SK-N-SH treated with all-trans-retinoic acid at 6 μM for 48 hours (cell line): ENCODE measurements at regions not wholly inside any gene's neighbourhood (a gene's known extent, or its start where the extent isn't known, plus 50 kb on each side); places are given as distances from the start of the nearest gene placed in this dataset.
"Not testable (repeated sequence)": the region's sequence is repeated elsewhere in the genome, so short reads cannot be mapped to it uniquely, and the experiment has no call there.

Source experiments
- ATAC-seq: fragments of 200-7000 bp; cut with Tn5 transposase; 3 replicates; pipeline ENCODE4 v1.9.1; 2020; ENCODE audit warnings: mild to moderate bottlenecking, moderate library complexity
- ARNTL ChIP-seq: fragments of 450-650 bp; formaldehyde crosslinking; IDR thresholded peaks from 2 replicates; pipeline ENCODE4 v1.5.0; 2020; ENCODE audit warnings: low read depth, mild to moderate bottlenecking, moderate library complexity, borderline replicate concordance
- BACH2 ChIP-seq: fragments of 250-450 bp; sonication (Bioruptor Pico); IDR thresholded peaks from 2 replicates; pipeline ENCODE4 v1.9.0; 2021; ENCODE audit warnings: mild to moderate bottlenecking, borderline replicate concordance
- CREB5 ChIP-seq: fragments of 250-450 bp; sonication (Bioruptor Pico); IDR thresholded peaks from 2 replicates; pipeline ENCODE4 v1.5.1; 2020; ENCODE audit warnings: low read depth, mild to moderate bottlenecking, moderate library complexity
- CSRNP3 ChIP-seq: fragments of 250-450 bp; sonication (Bioruptor Pico); IDR thresholded peaks from 2 replicates; pipeline ENCODE4 v1.5.1; 2021; ENCODE audit warnings: mild to moderate bottlenecking, moderate library complexity
- ESRRG ChIP-seq: fragments of 250-450 bp; sonication (Bioruptor Pico); IDR thresholded peaks from 2 replicates; pipeline ENCODE4 v1.6.1; 2021; ENCODE audit warnings: mild to moderate bottlenecking
- GLIS3 ChIP-seq: fragments of 250-450 bp; sonication (Bioruptor Pico); IDR thresholded peaks from 2 replicates; pipeline ENCODE4 v1.5.0; 2020; ENCODE audit warnings: mild to moderate bottlenecking, moderate library complexity
- ISL1 ChIP-seq: fragments of 250-450 bp; sonication (Bioruptor Pico); IDR thresholded peaks from 2 replicates; pipeline ENCODE4 v2.1.2; 2022; ENCODE audit warnings: mild to moderate bottlenecking, moderate library complexity
- OSR1 ChIP-seq: fragments of 250-450 bp; sonication (Bioruptor Pico); IDR thresholded peaks from 2 replicates; pipeline ENCODE4 v1.8.0; 2022; ENCODE audit warnings: moderate library complexity, mild to moderate bottlenecking, inconsistent platforms
- PATZ1 ChIP-seq: fragments of 250-450 bp; sonication (Bioruptor Pico); IDR thresholded peaks from 2 replicates; pipeline ENCODE4 v1.8.0; 2020; ENCODE audit warnings: mild to moderate bottlenecking, moderate library complexity, borderline replicate concordance
- POU6F1 ChIP-seq: fragments of 250-450 bp; sonication (Bioruptor Pico); IDR thresholded peaks from 2 replicates; pipeline ENCODE4 v1.8.0; 2021; ENCODE audit warnings: low read depth, mild to moderate bottlenecking, moderate library complexity, borderline replicate concordance
- PPARA ChIP-seq: fragments of 250-450 bp; sonication (Bioruptor Pico); IDR thresholded peaks from 2 replicates; pipeline ENCODE4 v1.5.0; 2020; ENCODE audit warnings: mild to moderate bottlenecking, borderline replicate concordance
- RARB ChIP-seq: fragments of 250-450 bp; sonication (Bioruptor Pico); IDR thresholded peaks from 2 replicates; pipeline ENCODE4 v1.8.0; 2021; ENCODE audit warnings: mild to moderate bottlenecking, moderate library complexity
- SNAI2 ChIP-seq: fragments of 250-450 bp; sonication (Bioruptor Pico); IDR thresholded peaks from 2 replicates; pipeline ENCODE4 v1.5.0; 2020; ENCODE audit warnings: mild to moderate bottlenecking, moderate library complexity
- TCF4 ChIP-seq: fragments of 250-450 bp; sonication (Bioruptor Pico); IDR thresholded peaks from 2 replicates; pipeline ENCODE4 v1.8.0; 2021; ENCODE audit warnings: mild to moderate bottlenecking, moderate library complexity, borderline replicate concordance
- TOX ChIP-seq: fragments of 250-450 bp; sonication (Bioruptor Pico); IDR thresholded peaks from 2 replicates; pipeline ENCODE4 v1.8.0; 2021; ENCODE audit warnings: mild to moderate bottlenecking, moderate library complexity, borderline replicate concordance
- TSHZ2 ChIP-seq: fragments of 250-450 bp; sonication (Bioruptor Pico); IDR thresholded peaks from 2 replicates; pipeline ENCODE4 v1.5.0; 2020; ENCODE audit warnings: mild to moderate bottlenecking, moderate library complexity
- ZFP30 ChIP-seq: fragments of 450-650 bp; formaldehyde crosslinking; IDR thresholded peaks from 2 replicates; pipeline ENCODE4 v1.5.0; 2022; ENCODE audit warnings: mild to moderate bottlenecking, moderate library complexity
- ZNF70 ChIP-seq: fragments of 450-650 bp; formaldehyde crosslinking; IDR thresholded peaks from 2 replicates; pipeline ENCODE4 v1.5.0; 2020; ENCODE audit warnings: mild to moderate bottlenecking, moderate library complexity
- ZNF8 ChIP-seq: fragments of 450-650 bp; formaldehyde crosslinking; IDR thresholded peaks from 2 replicates; pipeline ENCODE4 v1.5.0; 2020; ENCODE audit warnings: mild to moderate bottlenecking, moderate library complexity

- TF ChIP-seq BACH2 (CRISPR knock-in tag) (no peak), PPARA (CRISPR knock-in tag) (no peak), OSR1 (CRISPR knock-in tag) (no peak)
These were observed 76.1 kb downstream of the CHRD start (continued) for GRCh38 chr3:184455991-184456390.

- no peak for ATAC-seq
- TF ChIP-seq ZNF70 (CRISPR knock-in tag) (no peak), ZNF8 (CRISPR knock-in tag) (no peak), PATZ1 (CRISPR knock-in tag) (no peak), BACH2 (CRISPR knock-in tag) (no peak)
These were observed 76.6 kb downstream of the CHRD start for GRCh38 chr3:184456476-184456875.

- TF ChIP-seq ZNF8 (CRISPR knock-in tag) (no peak), TOX (CRISPR knock-in tag) (no peak), ZFP30 (no peak), CREB5 (CRISPR knock-in tag) (no peak), ZNF70 (CRISPR knock-in tag) (no peak), POU6F1 (no peak), SNAI2 (CRISPR knock-in tag) (no peak), CSRNP3 (CRISPR knock-in tag) (no peak), RARB (no peak), OSR1 (CRISPR knock-in tag) (no peak), ISL1 (CRISPR knock-in tag) (no peak), TSHZ2 (CRISPR knock-in tag) (no peak)
- no peak for ATAC-seq
These were observed 77.5 kb downstream of the CHRD start for GRCh38 chr3:184457329-184457728.

GRCh38 chr3:184457784-184458377 lies 78.0 kb downstream of the CHRD start:
- ATAC-seq, result not testable (repeated sequence)

GRCh38 chr3:184459355-184459754 lies 79.5 kb downstream of the CHRD start:
- ATAC-seq, result no peak
- no peak for TF ChIP-seq POU6F1
- no peak for TF ChIP-seq ARNTL (CRISPR knock-in tag)
- TF ChIP-seq CREB5 (CRISPR knock-in tag), result no peak
- TF ChIP-seq ZFP30, result no peak
- TF ChIP-seq ZNF8 (CRISPR knock-in tag), result no peak
- no peak for TF ChIP-seq PPARA (CRISPR knock-in tag)
- TF ChIP-seq TCF4 (CRISPR knock-in tag), result no peak
- TF ChIP-seq GLIS3 (CRISPR knock-in tag), result no peak
- no peak for TF ChIP-seq BACH2 (CRISPR knock-in tag)
- TF ChIP-seq SNAI2 (CRISPR knock-in tag), result no peak
- no peak for TF ChIP-seq ESRRG (CRISPR knock-in tag)
- no peak for TF ChIP-seq ISL1 (CRISPR knock-in tag)
- no peak for TF ChIP-seq PATZ1 (CRISPR knock-in tag)
